ENCODE measurements at regions not wholly inside any gene's neighbourhood (a gene's known extent, or its start where the extent isn't known, plus 50 kb on each side); places are given as distances from the start of the nearest gene placed in this dataset.
"Not testable (repeated sequence)": the region's sequence is repeated elsewhere in the genome, so short reads cannot be mapped to it uniquely, and the experiment has no call there.

DNA sequence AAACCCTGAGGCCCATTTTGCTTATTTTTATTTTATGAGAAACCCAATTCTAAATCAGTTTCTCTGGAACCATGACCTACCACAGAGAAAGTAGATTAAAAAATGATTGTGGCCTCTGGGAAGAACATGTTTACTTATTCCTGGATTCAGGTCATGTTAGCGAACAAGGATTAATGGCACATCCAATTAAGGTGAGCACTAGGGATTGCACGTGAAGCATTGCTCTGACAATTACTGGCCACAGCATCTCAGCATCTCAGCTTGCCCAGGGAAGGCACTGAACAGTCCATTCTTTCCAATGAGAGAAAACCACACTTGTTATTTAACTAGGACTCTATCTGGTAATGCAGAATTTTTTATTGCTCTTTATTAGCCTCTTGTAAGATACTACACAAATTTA, 119.8 kb downstream of the ZNF330 start:
- DNase-seq (ENCODE audit: low spot score), result no peak

DNA sequence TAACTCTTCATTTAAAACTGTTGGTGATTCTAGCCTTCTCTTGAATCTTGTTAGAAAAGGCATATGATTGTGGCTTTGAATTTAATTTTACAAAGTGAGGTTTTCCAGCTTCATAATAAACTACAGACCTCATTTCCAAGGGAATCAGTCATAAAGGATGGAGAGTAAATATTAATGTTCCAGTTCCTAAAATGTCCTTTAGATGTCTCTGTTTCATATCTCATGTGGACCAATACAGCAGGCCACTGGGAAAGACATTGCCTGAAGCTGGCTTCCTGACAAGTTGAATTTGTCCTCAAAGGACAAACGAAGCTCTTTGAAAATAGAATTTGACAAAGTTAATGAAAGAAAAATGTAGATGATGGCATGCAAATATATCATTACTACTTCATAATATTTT, 125.4 kb downstream of the ZNF330 start:
- peak; percentile 66 for DNase-seq (ENCODE audit: low spot score)

DNA sequence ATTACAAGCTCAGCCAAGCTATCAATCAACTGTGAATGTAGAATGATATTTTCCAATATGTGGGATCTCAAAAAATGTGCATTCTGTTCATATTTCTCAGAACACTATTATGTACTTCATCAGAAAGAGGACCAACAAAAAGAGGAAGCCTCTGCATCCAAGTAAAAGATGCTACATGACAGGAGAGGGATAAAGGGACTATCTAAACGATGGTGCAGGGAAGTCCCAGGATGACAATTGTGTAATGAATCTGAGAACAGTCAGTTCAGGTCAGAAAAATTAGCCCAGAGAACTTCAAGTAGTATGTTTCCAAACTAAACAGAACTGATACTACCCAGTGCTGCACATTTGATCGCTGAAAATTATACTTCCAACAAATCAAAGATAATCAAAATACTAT, 127.0 kb downstream of the ZNF330 start:
- DNase-seq (ENCODE audit: low spot score), result no peak

DNA sequence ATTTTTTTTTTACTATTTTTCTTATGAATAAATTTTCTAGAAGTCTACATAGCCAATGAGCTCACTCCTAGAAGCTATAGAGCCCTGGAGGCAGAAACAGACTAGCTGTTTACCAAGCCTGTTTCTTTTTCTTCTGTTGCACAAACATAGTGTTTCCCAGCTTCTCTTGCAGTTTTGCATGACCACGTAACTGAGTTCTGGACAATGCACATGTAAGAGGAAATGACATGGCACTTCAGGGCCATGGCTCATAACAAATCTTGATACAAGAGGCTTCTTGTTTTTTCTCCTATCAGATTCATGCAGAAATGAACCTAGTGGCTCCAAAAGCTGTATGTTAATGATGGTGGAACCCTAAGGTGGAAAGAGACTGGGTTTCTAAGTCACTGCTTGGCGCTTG, 127.4 kb downstream of the ZNF330 start:
- no peak for DNase-seq (ENCODE audit: low spot score)

DNA sequence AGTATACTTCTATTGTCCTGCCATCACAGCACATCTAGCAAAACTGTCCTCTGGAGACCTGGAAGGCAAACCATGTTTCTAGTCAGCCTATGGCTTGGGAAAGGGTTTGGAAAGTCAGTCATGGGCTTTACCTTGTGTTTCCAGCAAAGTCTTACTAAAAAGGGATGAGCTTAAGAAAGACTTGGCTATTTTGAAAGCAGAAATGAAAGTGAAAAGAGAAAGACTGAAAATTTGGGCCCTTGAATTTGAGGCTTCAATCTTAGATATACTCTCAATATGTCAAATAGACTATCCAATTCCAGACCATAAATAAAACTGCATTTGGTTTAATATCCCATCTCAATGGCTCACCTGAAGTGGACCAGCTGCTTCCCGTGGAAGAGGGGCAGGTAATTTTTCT, 127.9 kb downstream of the ZNF330 start:
- DNase-seq (ENCODE audit: low spot score), result no peak

DNA sequence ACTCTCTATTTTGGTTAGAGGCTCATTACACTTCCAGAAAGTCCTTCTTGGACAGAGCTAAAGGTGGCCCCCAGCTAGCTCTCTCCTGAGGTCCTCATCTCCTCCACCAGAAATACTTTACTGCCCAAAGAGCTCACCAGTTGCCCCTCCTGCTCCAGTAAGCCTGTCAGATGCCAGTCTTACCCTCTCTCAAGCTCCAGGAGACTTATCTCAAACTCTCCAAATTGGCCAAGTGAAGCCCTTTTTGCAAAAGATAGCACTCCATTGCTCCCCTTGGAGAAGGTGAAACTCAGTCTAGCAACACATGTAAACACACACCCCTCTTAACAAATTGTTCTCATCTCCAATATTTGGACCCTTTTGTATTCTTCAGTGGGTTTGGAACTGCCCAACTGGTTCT, 128.5 kb downstream of the ZNF330 start:
- DNase-seq (ENCODE audit: low spot score), result no peak

DNA sequence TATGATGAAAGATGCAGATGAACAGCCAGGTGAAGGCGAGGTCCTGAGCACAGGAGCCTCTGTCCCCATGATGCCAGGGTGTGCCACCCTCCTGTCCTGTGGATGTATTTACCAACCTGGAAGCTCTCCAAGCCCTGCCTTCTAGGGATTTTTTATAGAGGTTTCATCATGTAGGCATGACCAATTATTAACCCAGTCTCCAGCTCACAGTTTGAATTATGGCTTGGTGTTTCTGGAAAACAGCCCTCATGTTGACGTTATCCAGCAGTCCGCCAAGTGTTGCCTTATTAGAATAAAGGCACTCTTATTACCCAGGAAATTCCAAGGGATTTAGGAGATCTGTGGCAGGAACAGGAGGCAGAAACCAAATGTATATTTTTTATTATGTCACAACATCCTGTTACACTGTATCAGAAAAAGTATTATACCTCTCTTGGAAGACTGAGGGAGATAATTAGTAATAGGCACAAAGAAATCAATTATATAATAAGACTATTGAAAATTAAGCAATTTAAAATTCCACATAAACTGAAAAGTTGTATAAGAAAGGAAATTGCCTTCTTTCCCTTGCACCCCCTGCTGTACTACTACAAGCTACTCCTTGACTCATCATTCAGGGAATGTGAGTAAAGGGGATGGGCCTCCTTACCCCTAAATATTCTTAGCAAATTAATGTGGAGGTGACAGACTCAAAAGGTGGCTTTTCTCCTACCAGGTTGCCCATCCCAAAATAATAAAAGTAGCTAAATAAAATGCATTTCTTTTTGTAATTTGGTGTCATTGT, 129.6 kb downstream of the ZNF330 start:
- peak; percentile 97 for DNase-seq (ENCODE audit: low spot score)

DNA sequence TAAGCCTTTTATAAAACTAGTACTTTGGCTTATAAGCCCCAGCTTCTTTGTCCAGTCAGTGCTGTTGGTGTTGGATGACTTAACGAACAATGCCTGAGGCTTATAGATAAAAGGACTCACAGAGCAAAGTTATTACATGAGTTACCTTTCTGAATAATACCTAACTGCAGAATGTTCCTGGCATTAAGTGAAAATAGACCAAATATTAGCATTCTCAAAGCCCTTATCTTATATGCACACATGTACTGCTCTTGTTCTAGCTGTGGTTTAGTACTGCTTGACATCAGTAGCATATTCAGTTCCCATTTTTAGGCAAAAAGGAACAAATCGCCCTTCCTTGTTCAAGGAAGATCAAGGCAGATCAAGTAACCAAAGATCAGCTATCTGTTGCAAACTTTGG, 131.6 kb downstream of the ZNF330 start:
- no peak for DNase-seq (ENCODE audit: low spot score)

DNA sequence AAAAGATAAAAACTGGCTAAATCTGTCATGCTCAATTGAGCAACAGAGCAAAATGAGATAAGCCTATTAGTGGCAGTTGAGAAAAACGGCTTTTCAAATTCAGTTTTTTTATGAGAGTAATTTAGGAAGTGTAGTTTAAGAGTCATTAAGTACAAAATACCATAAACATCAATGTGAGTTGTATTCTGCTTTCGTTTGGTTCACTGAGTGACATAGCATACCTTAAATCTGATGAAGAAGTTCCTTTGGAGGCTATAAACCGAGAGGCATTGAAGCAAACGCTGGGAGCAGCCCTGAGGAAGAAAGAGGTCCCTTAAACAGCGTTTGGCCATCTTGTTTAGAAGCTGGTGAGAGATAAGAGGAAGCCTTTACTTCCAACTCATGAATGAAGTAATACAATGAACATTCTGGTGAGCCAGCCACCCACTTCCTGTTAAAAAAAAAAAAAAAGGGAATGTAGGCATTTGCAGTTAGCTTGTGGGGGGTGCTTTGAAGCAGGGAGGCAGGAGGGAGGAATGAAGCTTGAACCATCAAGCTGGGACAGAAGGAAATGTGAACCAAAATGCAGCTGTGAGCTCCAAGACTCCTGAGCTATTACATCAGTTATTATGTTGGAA, 132.3 kb downstream of the ZNF330 start:
- no peak for DNase-seq (ENCODE audit: low spot score)

DNA sequence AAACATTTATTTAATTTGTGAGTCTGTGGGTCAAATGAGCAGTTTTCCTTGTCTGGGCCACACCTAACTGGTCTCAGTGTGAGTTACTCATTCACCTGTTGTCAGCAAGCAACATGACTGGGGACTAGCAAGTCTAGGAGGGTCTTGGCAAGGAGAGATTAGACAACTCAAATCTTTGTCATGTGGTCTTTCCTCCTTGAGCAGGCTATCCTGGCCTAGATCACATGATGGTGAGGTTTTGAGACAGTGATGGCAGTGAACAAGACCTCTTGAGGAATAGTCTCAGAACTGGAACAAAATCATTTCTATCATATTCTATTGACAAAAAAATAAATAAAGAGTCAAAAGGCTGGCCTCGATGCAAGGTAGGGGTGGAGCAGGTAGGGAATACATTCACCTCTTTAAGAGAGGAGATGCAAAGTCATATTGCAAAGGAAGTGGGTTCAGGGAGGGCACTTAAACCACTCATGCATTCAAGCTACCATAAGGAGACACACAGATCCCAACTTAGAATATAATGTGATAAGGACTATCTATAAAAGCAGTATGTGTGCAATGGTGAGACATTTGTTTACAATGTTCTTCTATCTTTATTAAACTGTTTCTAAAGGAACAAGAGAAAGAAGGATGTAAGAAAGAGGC, 135.7 kb downstream of the ZNF330 start:
- no peak for DNase-seq (ENCODE audit: low spot score)

DNA sequence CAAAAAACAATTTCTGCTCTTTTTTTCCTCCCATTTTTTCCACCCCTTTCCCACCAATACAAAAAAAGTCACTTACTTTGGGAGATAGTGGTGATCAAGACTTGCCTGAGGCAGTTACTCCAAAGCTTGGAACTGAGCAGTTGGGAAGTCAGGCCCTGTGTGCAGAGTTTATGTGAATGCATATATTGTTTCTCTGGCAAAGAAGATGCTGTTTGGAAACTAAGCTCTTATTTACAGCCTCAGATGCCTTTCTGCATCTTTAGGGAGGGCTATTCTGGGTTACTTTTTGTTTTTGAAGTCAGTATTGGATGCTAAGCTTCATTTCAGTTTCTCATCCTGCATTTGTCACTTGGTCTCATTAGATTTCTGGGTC, 136.3 kb downstream of the ZNF330 start:
- no peak for DNase-seq (ENCODE audit: low spot score)

DNA sequence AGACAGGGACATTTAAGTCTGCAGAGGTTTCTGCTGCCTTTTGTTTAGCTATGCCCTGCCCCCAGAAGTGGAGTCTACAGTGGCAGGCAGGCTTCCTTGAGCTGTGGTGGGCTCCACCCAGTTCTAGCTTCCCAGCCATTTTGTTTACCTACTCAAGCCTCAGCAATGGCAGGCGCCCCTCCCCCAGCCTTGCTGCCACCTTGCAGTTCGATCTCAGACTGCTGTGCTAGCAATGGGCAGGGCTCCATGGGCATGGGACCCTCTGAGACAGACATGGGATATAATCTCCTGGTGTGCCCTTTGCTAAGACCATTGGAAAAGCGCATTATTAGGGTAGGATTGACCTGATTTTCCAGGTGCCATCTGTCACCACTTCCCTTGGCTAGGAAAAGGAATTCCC, 147.5 kb downstream of the ZNF330 start:
- DNase-seq (ENCODE audit: low spot score), result not testable (repeated sequence)

DNA sequence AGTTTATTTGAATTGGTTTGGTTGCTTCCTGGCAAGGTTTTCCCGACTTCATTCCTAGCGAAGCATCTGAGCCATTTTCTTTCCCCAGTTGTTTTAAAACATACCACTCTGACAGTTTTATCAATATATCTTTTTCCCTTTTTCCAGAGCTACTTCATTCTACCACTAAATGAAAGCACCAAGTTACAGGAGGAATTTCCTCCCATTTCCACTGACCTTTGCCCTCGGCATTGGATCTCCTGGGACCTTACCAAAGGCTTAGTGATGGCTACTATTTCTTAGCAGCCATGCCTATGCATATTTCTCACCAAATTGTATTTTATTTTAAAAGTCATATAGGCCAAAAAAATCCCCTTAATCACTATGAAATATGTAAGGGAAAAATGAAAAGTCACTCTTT, 150.5 kb downstream of the ZNF330 start:
- DNase-seq (ENCODE audit: low spot score), result no peak

DNA sequence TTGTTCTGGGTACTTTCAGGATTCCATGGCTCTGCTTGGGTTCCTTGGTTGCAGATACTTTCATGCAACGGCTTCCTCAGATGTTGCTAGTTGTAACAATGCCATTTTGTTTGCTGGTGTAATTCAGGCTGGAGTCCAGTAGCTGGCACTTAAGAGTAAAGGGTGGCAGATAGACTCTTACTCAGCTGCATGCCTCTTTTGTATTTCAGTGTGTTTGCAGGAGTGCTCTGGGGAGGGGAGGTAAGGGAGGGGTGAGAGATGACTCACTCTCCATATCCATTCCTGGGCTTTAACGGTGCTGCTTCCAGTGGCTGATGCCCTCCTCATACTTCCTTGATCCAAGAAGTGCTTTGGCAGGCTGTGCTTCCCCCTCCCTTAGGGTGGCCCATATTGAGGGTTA, 155.2 kb downstream of the ZNF330 start:
- peak; percentile 79 for DNase-seq (ENCODE audit: low spot score)

DNA sequence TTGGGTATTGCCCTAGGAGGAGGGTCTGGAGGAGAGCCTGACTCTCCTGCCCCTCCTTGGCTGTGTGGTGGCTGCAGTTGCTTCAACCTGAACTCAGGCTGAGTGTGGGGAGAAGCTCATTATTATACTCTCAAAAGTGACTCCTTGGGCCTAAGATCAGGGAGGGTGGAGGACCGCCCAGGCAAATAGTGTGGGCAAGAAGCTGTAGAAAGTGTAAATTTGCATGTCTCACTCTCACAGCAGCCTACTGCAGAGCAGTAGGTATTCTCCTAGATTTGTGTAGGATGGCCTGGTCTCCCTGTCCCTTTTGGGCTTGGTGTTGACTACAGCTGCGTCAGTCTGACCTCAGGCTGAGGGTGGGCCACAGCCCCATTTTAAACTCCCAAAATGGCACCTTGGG, 156.1 kb downstream of the ZNF330 start:
- DNase-seq (ENCODE audit: low spot score), result no peak

DNA sequence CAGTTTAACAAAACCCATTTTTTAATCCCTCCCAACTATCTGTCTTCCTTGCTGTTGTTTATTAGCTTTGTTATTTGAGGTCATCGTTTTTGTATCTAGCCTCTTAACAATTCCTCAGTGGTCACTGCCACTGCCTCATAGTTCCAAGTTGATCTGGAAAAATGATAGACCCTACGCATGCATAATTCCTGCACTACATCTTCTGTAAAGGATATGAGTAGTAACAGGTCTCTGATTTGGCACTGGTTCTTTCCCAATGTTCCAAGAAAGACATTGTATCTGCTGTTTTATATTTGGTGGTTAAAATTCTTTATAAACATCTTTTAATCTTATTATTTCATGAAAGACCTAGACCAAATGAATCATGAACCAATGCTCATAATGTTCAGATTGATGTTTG, 166.6 kb downstream of the ZNF330 start:
- no peak for DNase-seq (ENCODE audit: low spot score)

DNA sequence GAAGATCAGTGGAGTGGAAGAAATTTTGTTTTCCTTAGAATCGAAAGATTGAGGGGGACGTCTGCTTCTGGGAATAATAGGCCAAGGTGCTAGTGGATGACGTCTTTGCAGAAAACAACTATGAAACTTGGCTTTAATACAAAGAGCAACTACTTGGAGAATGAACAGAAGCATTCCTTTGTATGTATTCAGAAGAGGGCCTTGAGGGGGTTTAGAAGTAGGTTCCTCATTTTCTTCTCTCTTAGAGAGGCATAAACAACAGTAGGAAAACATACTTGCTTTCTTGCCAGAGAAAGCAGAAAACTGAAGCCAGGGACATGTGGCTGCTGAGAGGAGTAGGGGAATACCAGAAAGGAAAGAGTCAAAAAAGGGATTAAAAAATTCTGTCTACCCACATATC, 167.8 kb downstream of the ZNF330 start:
- no peak for DNase-seq (ENCODE audit: low spot score)

DNA sequence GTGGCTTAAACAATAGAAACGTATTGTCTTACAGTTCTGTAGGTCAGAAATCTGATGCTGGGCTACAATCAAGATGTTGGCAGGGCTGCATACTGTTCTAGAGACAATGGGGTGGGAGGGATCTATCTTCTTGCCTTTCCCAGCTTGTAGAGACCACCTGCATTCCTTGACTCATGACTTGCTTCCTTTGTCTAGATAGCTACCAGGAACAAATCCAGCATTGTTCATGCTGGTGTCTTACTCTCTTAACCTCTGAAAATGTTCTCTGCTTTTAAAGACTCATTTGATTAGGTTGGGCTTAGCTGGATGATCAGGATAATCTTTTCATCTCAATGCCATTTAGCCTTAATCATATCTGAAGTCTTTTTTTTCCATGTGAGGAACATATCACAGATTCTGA, 169.0 kb downstream of the ZNF330 start:
- DNase-seq (ENCODE audit: low spot score), result no peak

DNA sequence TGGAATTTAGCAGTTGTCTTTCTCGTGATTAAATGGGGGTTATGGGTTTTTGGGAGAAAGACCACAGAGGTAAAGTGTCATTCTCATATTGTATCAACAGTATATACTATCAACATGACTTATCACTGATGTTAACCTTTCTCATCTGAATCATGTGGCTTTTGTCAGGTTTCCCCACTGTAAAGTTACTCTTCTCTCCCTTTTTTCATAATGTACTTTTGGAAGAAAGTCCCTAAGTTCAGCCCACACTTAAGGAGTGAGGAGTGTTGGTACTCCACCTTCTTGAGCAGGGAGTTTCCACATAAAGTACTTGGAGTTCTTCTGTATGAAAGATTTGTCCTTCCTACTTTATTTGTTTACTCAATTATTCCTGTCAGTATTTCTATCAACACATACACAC, 169.9 kb downstream of the ZNF330 start:
- no peak for DNase-seq (ENCODE audit: low spot score)

DNA sequence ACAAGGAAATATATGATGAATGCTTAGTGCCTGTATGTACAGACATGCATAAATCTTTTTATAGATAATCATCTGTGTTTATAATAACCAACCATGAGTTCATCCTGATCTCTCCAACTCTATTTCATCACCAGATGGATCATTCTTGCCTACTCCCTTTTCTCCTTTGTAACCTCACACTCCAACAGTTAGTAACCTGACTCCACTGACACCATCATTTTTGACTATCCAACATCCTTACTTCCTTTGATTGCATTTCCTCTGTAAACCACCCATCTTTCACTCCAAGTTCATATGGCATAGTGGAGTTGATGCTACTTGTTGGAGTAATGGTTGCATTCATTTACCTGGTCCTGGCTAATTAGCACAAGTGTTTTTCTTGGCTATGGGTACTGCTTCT, 170.6 kb downstream of the ZNF330 start:
- DNase-seq (ENCODE audit: low spot score), result no peak

DNA sequence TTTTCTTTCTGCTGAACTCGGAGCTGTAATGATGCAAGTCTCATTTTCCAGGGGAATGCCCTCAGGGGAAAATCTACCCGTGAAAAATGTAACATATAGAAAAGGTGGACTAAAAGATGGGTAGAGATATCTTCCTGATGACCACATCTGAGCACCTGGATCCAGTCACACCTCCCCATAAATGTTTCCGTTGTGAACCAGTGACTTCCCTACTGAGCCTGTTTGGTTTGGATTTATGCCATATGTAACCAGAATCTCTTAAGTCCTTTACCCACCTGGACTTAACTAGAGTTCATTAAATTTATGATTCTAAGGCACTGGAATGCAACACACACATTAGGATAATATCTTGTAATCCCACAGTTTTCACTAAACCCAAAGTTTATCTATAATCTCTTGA, 171.1 kb downstream of the ZNF330 start:
- peak; percentile 63 for DNase-seq (ENCODE audit: low spot score)

DNA sequence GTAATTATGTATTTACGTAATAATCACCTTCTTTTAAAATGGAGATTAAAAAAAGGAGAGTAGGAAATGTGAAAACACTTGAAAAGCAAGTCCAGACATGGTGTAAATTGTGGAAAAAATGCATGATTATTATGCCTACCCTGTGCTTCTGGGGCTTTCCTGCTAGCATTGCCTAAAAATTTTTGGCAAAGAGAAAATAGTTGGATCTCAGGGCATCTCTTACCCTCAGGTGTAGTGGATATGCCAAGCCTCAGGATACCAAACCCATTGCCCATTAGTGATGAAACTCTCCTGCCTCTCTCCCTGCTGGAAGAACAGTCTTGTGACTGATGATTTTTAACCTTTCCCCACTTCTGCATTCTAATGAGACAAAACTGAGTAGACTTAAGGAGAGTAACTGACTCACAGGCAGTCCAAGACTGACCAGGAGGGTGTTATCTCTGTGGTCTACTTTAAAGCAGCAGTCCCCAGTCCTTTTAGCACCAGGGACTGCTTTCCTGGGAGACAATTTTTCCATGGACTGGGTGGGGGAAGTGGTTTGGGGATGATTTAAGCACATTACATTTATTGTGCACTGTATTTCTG, 174.6 kb downstream of the ZNF330 start:
- DNase-seq (ENCODE audit: low spot score), result no peak

DNA sequence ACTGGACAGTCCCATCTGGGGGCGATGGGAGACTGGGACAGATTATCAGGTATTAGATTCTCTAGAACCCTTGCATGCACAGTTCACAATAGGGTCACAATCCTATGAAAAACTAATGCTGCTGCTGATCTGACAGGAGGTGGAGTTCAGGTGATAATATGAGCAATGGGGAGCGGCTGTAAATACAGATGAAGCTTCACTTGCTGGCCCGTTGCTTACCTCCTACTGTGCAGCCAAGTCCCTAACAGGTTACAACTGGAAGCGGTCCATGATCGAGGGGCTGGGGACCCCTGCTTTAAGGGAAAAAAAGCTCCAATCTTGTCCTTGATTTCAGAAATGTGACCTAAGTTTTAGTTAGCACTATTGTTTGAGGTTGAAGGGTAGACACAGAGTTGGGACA, 175.2 kb downstream of the ZNF330 start:
- no peak for DNase-seq (ENCODE audit: low spot score)

Measured in HT-29 (cell line).